D721Med (cell line): ENCODE measurements at regions not wholly inside any gene's neighbourhood (a gene's known extent, or its start where the extent isn't known, plus 50 kb on each side); places are given as distances from the start of the nearest gene placed in this dataset.

Source experiments
- DNase-seq: peaks from one replicate; pipeline ENCODE4 v3.0.0; 2011; ENCODE audit warnings: low spot score; ENCODE audit not compliant: insufficient read length
- FAIRE-seq: peaks from 2 replicates; lab custom pipeline; 2011; peaks lifted over from hg19 to GRCh38; lab: Jason Lieb, UNC
- TF ChIP-seq, protein P1 (sequence below): IDR thresholded peaks from 2 replicates; pipeline ENCODE4 v1.5.1; 2012; ENCODE audit warnings: mild to moderate bottlenecking, control low read depth; ENCODE audit not compliant: insufficient read depth; ENCODE audit errors: missing control alignments

DNA sequence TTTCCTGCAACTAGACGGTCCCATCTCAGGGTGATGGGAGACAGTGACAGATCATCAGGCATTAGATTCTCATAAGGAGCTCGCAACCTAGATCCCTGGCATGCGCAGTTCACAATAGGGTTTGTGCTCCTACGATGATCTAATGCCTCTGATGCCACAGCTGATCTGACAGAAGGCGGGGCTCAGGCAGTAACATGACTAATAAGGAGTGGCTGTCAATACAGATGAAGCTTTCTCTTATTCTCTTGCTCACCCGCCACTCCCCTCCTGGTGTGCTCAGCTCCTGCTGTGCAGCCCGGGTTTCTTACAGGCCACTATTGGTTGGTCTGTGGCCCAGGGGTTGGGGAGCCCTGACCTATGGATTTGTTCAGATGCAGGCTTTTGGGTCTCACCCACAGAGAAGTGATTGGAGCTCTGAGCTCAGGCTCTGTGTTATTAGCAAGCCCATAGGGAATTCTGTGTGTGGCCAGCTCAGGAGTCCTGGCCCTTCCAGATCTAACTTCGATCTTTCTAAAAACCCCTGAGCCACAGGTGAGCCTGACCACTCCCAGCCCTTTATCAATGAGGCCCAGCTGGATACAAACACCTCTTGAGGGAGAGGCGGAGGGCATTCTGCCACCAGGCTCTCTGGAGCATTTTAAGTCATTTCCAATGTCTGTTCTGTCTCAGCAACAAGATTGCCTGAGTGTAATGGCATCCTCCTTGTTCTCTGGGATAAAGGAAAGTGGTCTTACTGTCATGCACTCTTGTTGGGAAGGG lies 351.8 kb downstream of the BUD13 start:
- TF ChIP-seq, protein P1, sequence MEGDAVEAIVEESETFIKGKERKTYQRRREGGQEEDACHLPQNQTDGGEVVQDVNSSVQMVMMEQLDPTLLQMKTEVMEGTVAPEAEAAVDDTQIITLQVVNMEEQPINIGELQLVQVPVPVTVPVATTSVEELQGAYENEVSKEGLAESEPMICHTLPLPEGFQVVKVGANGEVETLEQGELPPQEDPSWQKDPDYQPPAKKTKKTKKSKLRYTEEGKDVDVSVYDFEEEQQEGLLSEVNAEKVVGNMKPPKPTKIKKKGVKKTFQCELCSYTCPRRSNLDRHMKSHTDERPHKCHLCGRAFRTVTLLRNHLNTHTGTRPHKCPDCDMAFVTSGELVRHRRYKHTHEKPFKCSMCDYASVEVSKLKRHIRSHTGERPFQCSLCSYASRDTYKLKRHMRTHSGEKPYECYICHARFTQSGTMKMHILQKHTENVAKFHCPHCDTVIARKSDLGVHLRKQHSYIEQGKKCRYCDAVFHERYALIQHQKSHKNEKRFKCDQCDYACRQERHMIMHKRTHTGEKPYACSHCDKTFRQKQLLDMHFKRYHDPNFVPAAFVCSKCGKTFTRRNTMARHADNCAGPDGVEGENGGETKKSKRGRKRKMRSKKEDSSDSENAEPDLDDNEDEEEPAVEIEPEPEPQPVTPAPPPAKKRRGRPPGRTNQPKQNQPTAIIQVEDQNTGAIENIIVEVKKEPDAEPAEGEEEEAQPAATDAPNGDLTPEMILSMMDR, result no peak
- FAIRE-seq, result peak; percentile 60
- DNase-seq, result no peak

DNA sequence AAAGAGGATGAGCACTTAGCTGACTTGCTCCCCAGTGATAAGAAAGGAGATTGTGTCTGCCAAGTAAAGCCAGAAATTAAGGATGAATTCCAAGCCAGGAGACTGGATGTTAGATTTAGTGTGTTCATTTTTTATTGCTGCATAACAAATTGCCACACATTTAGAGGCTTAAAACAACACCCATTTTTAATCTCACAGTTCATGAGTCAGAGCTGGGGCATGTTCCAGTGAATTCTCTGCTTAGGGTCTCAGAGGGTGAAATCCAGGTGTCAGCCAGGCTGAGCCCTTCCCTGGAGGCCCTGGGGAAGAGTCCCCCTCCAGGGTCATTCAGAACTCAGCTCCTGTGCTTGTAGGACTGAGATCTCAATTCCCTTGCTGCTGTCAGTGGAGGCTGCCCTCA lies 352.8 kb downstream of the BUD13 start:
- TF ChIP-seq, protein P1, result no peak
- FAIRE-seq (no peak), DNase-seq (no peak)

DNA sequence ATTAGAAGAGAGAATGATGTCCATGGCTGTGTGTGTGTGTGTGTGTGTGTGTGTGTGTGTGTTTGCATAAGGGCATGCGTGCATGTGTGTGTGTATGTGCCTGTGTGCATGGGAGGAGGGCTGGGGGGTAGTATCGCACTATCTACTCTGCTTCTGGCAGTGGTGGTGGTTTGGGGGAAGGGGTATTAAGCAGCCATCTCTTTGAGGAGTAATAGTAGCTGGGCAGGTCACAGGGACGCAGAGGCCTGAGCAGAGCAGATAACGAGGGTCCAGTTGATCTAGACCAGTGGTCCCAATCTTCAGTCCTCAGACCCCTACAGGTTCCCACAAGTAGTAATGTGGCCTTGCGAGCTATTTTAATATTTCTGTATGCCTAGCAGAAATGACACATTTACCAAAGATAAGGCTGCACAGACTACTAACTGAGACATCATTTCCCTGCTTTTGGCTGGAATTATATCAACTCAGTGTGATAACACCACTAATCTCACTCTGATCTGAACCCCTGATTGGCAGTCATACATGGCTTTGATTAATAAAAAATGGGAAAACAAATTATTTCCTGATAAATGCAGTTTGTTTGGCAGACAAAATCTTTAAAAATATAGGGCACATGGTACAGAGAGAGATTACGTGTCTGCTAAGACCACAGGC lies 354.3 kb downstream of the BUD13 start:
- TF ChIP-seq, protein P1, result no peak
- FAIRE-seq (no peak), DNase-seq (no peak)

DNA sequence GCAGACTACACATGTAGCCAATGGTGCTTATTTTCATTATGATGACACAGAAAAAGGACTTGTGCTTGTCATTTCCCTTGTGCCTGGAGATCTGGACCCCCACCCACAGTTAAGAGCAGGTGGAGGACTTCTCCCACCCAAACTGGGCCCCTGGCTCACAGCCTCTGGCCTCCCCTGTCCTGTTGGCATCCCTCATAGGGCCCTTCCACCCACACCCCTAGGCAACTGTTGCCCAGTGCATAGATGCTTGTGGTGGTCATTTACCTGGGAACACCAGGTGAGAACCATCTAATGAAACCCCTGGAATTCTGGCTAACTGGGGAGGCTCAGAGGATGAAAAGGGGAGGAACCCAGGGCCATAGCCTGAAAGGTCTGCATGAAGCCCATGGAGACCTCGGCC lies 355.9 kb downstream of the BUD13 start:
- TF ChIP-seq, protein P1, result no peak
- DNase-seq (no peak), FAIRE-seq (no peak)

DNA sequence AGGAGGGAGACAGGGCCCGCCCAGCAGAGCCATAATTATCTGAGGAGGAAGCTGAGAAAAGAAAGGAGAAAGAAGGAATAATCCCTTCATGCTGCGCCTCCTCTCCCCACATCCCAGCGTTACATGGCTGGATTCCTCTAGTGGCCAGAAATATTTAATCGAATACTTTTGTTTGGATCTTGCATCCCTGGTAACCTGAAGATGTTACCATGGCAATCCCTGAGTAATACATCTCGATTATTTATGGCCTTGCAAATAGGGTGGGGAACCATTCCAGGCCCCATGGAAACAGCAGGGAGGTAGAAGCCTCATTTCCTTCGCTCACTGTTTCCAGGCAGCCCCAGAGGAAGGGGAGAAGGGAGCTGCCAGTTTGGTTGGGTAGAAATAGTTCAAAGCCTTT lies 357.7 kb downstream of the BUD13 start:
- DNase-seq (no peak), FAIRE-seq (no peak)
- TF ChIP-seq, protein P1, result no peak

DNA sequence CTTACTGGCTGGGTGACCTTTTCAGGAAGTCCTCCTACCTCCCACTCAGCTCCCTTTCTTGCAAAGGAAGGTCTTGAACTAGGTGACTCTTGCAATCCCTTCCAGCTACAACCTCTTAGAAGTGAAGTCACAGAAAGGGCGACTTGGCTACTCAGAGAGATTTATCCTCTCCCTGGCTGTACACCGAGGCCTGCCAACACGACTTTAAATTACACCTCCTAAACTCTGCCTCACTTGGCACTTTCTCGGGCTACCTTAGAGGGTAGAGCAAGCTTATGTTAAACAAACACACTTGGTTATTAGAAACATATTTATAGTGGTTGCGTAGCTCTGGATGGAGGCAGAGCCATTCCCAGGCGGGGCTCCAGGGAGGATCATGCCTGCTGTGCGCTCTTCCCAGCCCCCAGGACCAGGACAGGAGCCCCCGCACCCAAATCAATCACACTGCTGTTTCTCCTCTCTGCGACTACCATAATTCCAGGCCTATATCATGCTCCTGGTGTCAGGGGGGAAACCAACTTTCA lies 358.4 kb downstream of the BUD13 start:
- TF ChIP-seq, protein P1, result no peak
- DNase-seq, result no peak
- FAIRE-seq, result no peak
